HG02610 (cell line): ENCODE measurements at regions not wholly inside any gene's neighbourhood (a gene's known extent, or its start where the extent isn't known, plus 50 kb on each side); places are given as distances from the start of the nearest gene placed in this dataset.
"Not testable (repeated sequence)": the region's sequence is repeated elsewhere in the genome, so short reads cannot be mapped to it uniquely, and the experiment has no call there.

Source experiments
- ATAC-seq: cut with Tn5 transposase; IDR thresholded peaks from one replicate; pipeline ENCODE4 v1.9.1; 2021; ENCODE audit warnings: mild to moderate bottlenecking, moderate library complexity; ENCODE audit not compliant: unreplicated experiment

DNA sequence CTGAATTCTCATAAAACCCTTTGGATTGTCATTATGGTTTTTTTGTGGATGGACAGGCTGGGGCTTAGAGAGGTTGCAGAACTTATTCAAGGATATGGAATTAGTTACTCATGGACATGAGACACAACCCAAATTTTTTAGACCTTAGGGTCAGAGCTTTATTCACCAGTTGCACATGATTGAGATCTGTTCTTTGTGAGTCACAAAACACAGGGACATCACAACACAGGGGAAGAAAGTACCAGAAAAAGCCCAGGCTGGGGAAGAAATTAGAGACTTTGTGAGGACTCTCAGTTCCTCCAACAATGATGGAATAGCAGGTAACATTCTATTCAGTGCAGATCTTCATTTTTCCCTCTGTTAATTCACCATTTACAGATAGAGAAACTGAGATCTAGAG lies 602.4 kb upstream of the CPEB2 start:
- no peak for ATAC-seq

- no peak for ATAC-seq
Observed at GRCh38 chr4:14400307-14400706, 602.0 kb upstream of the CPEB2 start.

DNA sequence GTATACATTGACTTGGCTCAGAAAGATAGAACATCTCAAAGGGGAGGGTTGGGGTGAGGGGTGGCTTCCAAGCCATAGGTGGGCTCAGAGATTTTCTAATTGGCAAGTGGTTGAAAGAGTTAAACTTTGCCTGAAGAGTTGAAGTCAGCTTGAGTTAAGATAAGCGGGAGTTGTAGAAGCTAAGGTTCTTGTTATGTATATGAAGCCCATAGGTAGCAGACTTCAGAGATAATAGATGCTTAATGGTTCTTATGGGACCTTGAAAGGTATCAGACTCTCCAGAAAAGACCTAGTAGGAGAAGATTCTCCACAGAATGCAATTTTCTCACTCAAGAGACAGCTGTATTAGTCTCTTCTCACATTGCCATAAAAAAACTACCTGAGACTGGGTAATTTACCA lies 599.1 kb upstream of the CPEB2 start:
- no peak for ATAC-seq

DNA sequence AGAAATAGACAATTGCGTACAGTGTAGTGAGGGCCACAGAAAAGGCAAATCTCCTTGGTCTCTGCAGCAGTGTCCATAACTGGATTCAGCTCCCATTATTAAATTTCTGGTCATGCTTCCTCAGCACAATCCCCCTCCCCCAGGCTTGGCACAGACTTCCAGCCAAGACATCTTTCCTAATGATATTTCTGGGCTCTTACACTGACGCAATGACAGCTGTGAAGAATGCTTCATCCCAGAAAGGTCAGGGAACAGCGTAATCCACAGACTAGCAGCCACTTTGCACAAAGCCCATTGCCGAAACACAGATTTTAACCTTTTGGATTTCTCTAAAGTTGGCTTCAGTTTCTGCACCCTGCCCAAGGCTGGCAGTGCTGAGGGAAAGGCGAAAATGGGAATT lies 597.6 kb upstream of the CPEB2 start:
- ATAC-seq = no peak

- no peak for ATAC-seq
Observed at GRCh38 chr4:14410516-14410915, 591.8 kb upstream of the CPEB2 start.

DNA sequence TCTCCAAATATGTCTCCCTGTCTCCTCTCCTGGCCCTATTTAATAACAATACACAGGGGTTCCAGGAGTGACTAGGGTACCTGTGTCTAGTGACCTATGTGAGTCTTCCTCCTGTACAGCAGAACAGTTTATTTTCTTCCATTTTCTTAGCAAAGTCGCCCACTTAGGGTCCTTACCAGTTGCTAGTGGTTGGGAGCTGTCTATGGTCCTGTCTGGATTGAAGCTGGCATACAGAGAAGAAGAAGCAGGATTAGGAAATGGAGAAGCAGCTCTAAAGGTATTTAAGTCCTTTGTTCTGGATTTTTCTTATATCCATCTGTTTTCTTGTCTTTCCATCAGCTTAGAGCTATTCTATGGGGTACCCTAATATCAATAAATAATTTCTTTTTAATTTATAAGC lies 587.1 kb upstream of the CPEB2 start:
- no peak for ATAC-seq

- ATAC-seq = no peak
Observed at GRCh38 chr4:14419516-14419915, 582.8 kb upstream of the CPEB2 start.

GRCh38 chr4:14426297-14426696 lies 576.0 kb upstream of the CPEB2 start:
- ATAC-seq = not testable (repeated sequence)

- ATAC-seq = no peak
Observed at GRCh38 chr4:14428125-14428524, 574.2 kb upstream of the CPEB2 start.

DNA sequence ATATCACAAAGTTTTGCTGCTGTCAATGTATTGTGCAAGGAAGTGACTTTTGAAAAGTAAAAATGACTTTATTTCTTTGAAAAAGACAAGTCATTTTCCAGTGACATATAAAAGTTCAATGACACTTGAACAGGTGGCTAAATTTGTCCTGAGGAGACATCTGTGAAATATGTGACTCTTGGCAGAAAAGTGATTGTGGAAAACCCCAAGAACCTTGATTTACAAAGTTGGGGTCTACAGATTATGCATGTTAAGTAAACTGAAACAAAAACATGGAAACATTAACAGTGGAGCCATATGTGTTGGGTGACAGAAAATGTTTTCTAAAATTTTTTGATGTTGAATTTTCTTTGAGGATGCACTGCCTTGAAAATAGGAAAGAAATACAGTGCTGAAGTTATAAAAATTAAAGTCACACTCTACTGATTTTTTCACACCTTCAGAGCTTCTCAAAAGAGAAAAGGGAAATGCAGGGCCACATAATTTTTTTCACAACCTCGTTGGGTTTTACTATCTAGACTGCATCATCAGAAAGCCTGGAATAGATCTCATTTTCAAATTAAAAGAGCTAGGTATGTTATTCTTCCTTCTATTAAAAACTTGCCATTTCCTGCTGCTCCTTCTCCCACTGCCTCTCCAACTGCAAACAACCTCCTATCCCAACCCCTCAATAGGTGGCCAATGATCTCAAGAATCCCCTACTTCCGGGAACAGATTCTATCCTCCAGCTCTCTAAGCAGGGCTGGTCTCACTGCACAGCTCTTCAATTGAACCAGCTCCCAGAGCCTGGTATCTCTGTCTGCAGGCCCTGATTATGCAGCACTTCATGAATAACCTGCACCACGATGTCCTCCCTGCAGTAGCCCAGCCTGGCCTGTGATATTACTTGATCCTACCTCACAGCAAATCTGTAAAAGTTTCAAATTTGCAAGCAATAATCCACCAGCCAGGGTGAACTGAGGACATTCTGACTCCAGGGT lies 570.8 kb upstream of the CPEB2 start:
- peak; percentile 55 for ATAC-seq

GRCh38 chr4:14434483-14434882 lies 567.8 kb upstream of the CPEB2 start:
- ATAC-seq = no peak

- no peak for ATAC-seq
Observed at GRCh38 chr4:14434916-14435315, 567.4 kb upstream of the CPEB2 start.

- ATAC-seq = no peak
Observed at GRCh38 chr4:14441561-14441960, 560.7 kb upstream of the CPEB2 start.

- no peak for ATAC-seq
Observed at GRCh38 chr4:14445882-14446281, 556.4 kb upstream of the CPEB2 start.

- no peak for ATAC-seq
Observed at GRCh38 chr4:14446311-14446710, 556.0 kb upstream of the CPEB2 start.

DNA sequence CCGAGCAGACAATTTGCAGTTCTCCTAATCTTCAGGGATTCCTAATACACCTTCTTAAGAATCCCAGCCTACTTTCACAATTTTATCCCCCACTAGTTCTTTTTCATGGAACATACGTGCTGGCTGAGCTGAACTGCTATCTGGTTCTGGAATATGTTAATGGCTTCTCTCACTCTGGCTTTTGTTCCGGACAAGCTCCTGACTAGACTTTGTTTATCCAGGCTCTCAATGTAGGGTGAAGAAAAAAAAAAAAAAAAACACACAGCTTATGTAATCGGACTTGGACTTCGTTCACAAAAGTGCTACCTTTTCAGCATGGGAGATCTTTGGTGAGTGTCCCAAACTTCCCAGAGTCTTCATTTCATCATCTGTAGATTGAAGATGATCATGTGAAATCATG lies 555.4 kb upstream of the CPEB2 start:
- ATAC-seq = no peak

DNA sequence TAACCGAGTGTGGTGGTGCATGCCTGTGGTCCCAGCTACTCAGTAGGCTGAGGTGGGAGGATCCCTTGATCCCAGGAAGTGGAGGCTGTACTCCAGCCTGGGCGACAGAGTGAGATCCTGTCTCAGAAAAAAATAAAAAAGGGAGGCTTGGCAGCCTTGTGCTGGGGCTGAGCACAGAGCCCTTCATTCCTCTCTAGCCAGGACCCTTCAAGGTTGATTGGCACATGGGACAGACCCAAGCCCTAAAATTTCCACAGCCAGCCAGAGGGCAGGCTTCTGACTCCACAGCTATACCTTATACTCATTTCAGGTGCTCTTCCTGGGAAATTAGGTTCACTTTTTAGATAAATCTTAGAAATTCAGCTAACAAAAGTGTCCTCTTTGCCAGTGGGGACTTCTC lies 553.0 kb upstream of the CPEB2 start:
- no peak for ATAC-seq

DNA sequence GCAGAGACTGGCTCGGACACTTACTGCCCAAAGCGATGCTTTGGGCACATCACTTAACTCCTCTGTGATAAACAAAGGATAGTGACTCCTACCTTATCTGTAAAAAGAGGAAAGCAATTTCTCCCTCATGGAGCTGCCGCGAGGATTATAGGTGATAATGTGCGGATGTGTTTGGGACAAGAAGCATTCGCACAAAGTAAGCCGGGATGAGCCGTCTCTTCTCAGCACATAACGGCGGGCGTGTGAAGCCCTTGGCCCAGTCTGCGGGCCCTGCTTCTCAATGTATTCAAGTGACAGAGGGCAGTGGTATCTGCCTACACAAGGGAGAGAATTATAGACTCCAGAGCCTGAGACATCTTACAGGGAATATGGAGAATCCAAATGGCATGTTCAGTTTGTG lies 550.3 kb upstream of the CPEB2 start:
- no peak for ATAC-seq

- ATAC-seq = no peak
Observed at GRCh38 chr4:14452764-14453163, 549.5 kb upstream of the CPEB2 start.

- no peak for ATAC-seq
Observed at GRCh38 chr4:14458463-14458862, 543.8 kb upstream of the CPEB2 start.

- no peak for ATAC-seq
Observed at GRCh38 chr4:14465057-14465456, 537.2 kb upstream of the CPEB2 start.

GRCh38 chr4:14465507-14465906 lies 536.8 kb upstream of the CPEB2 start:
- no peak for ATAC-seq

DNA sequence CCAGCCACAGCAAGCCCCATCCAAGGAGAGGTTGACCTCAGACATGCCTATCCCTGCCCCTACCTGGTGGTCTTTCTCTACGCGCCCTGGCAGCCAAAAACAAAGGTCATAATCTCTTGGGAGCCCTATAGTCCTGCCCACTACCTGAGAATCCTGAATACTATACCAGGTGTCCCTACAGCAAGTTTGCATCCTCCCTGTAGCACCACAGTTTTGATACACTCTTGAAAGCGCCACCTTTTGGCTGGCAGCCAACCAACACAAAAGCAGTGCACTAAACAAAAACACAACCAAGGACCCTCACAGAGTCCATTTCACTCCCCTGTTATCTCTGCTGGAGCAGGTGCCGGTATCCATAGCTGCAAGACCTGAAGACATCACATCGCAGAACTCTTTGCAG lies 523.8 kb upstream of the CPEB2 start:
- ATAC-seq = no peak
